Activated T-helper 9 cell treated with anti-CD3 and anti-CD28 coated beads, Interleukin-2, amount 50 U/mL, for 16 hours (primary cell): ENCODE measurements at regions not wholly inside any gene's neighbourhood (a gene's known extent, or its start where the extent isn't known, plus 50 kb on each side); places are given as distances from the start of the nearest gene placed in this dataset.
"Not testable (repeated sequence)": the region's sequence is repeated elsewhere in the genome, so short reads cannot be mapped to it uniquely, and the experiment has no call there.

Experiments
- DNase-seq: peaks from one replicate; pipeline ENCODE4 v3.0.0-alpha.2; 2020; ENCODE audit warnings: low read depth

DNA sequence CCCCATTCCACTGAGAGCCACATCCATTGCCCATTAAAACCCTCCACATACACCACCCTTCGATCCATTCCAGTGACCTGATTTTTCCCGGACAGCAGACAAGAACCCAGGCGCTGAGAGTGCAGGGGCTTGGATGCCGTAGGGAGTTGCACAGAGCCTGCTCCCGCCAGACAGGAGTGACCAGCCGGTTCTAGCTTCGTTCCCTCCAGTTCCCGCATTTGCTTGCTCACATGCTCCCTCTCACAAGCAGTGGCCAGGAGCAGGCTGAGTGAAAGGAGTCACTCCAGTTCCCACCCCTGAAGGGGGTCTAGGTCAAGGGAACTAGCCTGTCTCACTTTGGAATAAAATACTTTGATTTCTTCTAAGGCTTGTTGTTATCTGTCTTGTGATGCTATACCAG, 119.5 kb downstream of the SKIDA1 start:
- DNase-seq = no peak

DNA sequence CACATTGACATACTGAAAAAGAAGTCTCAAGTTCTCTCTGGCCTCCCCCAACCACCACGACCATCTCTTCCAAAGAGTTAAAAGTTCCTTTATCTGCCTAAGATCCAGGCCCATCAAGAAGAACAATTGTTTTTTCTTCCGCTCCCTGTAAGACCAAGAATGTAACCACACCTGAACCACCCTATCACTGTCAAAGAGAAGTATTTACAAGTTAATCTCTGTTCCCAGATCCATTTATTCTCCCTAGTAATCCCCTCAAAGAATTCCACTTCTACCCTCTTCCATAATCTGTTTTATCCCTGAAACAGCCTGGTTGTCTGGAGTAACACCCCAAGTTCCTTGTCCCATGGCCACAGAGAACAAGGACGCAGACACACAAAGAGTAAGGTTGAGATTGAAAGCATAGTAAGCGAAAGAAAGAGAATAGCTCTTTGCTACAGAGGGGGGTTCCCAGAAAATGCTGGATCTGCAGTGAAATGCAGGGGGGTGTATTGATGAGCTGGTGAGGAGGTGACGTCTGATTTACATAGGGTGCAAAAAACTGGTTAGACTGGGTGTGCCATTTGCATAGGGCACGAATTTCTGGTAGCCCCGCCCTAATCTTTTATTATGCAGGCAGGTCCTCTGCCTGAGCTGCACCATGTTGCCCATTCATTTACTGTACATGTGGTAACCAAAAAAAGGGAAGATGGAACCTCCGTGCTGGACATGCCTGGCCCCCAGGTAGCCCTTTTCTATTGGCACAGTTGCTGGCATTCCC, 122.0 kb downstream of the SKIDA1 start:
- DNase-seq = no peak

DNA sequence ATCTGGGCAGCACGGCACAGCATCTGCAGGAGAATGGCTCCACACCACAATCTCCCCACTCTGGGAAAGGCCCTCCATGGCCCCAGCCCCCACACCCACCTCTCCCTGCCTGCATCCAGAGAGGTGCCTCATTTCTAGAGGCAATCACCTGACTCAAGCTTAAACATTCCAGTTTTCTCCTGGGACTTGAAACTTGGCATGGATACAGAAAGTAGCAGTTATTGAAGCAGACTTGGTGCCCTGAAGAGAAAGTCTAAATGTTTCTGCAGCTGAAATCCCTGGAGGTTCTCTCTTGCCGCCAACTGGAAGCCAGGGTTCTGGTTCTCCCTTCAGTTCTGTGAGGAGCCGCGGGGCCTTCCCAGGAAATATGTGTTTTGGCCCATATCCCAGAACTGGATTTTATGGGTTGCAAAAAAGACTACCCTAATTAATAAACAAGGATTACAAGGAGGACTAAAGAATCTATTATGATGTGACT, 122.8 kb downstream of the SKIDA1 start:
- no peak for DNase-seq

DNA sequence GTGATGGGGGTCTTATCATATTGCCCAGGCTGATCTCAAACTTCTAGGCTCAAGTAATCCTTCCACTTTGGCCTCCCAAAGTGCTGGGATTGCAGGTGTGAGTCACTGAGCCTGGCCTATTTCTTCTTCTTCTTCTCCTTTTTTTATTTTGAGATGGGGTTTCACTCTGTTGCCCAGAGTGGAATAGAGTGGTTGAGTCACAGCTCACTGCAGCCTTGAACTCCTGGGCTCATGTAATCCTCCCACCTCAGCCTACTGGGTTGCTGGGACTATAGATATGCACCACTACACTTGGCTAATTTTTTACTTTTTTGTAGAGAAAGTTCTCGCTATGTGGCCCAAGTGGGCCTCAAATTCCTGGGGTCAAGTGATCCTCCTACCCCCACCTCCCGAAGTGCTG, 124.3 kb downstream of the SKIDA1 start:
- no peak for DNase-seq

DNA sequence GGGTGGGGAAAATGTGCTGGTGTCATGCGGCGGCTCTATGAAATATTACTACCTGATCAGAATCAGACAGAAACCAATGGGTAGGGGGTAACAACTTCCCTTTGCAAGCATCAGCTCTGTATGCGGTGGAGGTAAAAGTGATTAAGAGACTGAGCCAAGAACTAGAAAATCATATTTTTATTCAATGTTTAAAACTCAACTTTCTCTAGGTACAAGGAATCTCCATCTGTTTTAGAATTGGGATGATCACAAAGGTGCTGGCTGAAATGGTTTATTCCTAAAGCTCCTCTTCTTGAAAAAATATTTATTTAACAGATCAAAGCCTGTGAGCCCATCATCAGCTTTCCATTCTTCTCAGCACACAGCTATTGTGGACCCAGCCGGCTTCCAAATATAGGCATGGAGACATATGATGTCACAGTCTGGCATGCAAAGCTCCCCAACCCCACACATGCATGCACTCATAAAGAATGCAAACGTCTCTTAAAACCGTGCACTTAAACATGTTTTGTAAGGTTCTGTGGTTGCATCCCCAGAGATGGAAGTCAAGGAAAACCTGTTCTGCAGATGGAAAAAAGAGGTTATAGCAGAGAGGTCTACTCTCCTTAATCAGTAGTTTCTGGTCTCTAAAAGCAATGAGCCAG, 126.0 kb downstream of the SKIDA1 start:
- DNase-seq = no peak

DNA sequence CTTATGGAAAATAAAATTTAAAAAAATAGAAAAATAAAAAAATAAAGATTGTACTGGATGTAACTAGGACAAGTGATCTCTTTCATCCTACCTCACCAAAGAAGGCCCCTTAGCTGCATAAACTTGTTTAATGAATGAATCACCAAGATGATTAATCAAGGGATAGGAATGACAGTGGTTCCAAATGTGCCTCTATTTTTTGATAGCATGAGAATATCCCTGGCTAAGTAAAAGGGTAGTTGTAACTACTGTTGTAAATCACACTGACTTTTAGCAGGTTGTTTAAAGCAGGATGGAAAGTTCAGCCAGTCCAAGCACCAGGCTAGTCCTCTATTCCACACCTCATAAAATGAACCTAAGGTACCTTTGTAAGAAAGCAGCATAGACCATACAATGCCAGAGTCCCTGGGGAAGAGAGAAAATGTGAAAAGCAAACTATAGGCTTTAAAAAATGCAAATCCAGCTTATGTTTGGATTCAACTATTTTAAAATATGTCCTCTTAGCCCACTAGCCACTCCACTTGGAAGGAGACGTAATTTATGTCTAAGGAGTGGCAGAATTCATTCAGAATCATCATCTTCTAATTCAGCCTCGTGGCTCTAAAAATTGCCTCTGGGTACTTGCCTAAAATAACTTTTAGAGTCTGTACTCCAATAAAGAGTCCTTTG, 126.8 kb downstream of the SKIDA1 start:
- no peak for DNase-seq

DNA sequence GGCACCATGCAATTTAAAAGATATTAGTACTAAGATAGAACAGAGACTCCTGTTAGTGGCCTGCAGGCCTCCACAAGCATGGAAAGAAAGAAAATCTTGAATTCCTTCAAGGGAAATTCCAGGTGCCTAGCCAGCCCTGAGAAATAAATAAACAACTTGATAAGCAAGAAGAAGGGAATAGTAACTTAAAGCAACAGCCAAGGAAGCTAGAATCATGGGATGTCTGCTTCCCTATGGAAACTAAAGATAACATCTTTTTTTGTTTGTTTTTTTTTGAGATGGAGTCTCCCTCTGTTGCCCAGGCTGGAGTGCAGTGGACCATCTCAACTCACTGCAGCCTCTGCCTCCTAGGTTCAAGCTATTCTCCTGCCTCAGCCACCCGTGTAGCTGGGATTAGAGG, 128.6 kb downstream of the SKIDA1 start:
- DNase-seq = no peak

DNA sequence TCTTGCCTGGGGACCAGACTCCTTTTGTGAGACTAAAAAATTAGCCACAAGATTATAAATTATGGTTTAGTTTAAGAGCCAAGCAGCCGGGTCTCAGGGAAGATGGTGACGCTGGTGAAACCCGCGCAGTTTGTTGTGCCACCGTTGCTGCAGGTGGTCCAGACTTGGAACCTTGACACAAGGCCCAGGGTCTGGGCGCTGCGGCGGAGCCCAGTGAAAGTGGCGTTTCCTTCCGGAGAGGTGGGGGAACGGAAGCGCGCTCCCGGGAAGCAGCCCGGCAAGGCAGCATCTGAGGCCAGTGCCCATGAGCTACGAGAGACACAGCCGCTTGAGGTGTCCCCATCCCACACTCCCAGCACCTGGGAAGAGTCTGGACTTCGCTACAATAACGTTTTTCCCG, 131.6 kb downstream of the SKIDA1 start:
- no peak for DNase-seq

DNA sequence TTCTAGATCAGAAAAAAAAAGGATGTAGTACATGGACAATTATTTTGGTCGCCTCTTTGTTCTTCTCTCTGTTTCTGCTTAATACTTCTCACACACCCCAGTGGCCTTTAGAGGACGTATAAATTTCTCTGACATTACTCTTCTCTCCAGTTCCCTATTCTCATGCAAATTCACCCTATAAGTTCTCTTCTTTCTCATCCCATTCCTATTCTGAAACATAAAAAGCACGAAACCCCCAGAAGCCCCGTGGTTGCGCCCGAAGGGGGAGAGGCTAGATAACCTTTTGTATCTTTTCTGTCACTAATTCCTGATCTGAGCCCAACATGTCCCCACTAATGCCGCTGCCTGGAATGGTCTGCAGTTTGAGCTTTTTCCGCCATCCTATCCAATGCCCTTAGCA, 136.9 kb downstream of the SKIDA1 start:
- DNase-seq = no peak

DNA sequence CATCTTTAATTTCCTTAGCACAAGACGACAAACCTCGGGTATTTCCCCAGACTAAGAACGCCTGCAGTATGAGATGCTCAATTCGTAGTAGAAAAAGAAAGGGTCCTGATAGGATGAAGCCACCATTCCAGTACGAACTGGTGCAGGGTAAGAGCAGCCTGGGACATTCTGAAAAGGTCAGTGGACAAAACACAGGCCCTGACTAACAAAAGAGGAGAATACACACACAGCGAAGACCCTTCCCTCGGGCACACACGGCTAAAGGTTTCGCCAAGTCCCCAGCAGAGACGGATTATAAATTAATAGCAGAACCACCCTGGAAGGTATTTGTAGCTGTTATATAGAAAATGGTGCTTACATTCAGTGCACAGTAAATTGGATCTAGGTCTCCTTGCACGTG, 137.6 kb downstream of the SKIDA1 start:
- no peak for DNase-seq

DNA sequence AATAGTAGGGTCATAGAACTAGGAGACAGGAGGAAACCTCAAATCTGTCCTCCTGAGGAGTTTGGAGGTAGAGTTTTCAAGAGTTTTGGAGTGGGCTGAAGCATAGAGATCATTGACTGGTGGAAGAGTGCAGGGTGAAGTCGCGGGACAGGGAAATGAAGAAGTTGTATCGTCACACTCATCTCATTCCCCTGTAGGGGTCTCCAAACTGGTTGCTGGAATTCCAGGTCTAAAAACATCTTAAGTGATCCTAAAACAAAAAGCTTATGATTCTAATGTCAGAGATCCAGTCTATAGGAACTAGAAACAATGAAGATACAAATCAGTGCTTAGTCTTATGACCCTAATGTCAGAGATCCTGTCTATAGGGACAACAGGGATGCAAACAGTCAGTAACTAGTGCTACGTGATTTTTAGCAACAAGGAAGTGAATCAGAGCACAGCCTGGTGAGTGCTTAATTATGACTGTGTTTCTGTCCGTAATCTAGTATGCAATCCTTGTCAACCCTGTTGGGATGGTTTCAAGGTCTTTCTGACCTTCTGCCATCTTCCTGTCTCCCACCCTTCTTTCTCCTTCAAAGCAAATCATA, 139.4 kb downstream of the SKIDA1 start:
- DNase-seq = no peak

DNA sequence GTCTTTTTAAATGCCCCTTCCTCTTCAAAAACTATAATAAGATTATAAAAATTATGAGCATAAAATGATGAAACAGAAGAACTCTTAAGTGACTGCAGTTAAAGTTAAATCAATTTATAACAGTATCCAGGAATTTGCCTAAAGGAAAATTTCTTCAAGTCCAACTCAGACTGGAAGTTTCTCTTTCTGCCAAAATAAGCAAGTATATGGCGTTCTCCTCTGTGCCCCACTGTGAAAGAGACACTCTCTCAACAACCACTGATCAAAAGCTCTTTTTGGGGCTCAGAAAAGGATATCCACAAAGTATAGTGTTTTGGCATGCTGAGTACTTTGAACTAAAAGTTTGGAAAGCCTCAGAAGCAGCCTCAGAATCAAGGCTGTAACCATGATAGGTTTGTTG, 139.9 kb downstream of the SKIDA1 start:
- DNase-seq = no peak

DNA sequence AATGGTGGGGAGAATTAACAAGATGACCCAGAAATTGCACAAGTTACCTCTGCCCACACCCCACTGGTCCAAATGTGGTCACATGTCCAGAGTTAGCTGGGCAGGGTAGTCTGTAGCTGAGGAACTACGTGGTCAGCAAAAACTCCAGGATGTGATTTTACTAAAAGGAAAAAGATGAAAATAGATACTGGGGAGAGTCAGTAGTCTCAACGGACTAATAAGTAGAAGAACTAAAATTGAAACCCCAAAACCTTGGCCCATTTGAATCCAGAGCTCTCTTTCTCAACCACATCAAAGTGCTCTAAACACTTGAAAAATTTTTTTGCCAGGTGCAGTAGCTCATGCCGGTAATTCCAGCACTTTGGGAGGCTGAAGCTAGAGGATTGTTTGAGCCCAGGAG, 146.3 kb downstream of the SKIDA1 start:
- DNase-seq = no peak

DNA sequence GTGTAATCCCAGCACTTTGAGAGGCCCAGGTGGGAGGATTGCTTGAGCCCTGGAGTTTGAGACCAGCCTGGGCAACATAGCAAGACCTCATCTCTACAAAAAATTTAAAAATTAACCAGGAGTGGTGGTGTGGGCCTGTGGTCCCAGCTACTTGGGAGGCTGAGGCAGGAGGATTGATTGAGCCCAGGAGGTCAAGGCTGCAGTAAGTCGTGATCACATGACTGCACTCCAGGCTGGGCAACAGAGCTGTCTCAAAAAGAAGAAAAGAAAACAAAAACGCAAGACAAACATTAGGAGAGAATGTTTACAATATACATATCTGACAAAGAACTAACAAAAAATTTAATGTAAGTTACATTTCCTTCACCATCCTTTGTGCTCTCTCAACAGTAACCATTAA, 150.2 kb downstream of the SKIDA1 start:
- not testable (repeated sequence) for DNase-seq

DNA sequence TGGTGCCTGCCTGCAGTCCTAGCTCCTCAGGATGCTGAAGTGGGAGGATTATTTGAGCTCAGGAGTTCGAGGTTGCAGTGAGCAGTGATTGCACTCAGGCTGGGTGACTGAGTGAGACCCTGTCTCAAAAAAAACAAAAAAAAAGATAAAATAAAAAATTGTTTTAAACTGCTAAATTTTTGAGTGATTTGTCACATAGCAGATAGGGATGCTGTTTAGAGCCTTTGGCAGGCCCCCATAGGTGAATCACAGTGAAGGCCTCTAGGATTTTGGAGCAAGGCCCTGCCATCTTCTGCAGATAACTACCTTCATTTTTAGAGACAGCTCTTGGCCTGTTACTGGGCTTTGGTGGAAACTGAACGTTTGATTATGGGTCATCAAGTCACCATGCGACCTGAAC, 151.6 kb downstream of the SKIDA1 start:
- DNase-seq = not testable (repeated sequence)

DNA sequence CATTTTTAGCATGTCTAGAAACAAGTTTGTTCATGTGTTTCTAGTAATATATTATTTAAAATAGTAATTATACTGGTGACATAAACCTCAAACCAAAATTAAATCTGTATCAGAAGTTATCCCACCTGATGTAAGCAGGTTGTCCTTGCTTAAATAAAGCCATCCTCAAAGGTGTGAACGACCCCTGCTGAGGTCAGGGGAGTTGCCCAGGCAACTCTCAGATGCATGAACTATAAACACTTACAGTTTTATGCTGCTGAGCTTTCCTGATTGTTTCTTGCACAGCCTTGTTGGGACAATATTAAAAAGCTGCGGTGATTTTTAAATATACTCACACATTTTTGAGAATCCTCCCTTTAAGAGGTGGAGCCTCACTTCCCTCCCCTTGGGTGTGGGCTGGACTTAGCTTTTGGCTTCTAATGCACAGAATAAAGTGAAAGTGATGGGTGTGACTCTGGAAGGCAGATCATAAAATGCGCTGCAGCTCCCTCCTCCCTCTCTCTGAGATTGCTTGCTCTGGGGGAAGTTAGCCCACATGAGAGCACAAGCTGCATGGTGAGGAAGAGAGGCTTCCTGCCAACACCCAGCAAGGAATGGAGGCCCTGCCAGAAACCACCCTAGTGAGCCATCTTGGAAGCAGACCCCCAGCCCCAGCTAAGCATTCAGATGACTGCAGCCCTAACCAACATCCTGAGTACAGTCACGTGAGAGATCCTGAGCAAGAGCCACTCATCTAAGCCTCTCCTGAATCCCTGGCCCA, 152.7 kb downstream of the SKIDA1 start:
- no peak for DNase-seq

DNA sequence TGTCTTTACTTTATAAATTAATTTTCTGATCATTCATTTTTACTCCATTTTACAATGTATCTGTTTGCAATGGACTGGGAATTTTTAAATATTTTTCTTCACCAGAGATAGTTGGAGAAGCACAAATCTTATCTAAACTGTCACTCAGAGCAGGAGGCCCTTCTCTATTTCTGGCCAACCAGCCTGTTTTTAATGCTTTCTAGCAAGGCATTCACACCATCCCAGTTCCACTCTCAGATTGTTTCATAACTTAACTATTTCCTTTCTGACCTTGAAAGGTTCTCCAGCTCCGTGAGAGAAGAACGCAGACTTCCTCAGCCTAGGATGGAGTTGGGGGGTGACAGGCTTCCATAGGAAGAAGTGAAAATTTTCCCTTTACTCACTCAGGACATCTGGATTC, 155.8 kb downstream of the SKIDA1 start:
- no peak for DNase-seq

DNA sequence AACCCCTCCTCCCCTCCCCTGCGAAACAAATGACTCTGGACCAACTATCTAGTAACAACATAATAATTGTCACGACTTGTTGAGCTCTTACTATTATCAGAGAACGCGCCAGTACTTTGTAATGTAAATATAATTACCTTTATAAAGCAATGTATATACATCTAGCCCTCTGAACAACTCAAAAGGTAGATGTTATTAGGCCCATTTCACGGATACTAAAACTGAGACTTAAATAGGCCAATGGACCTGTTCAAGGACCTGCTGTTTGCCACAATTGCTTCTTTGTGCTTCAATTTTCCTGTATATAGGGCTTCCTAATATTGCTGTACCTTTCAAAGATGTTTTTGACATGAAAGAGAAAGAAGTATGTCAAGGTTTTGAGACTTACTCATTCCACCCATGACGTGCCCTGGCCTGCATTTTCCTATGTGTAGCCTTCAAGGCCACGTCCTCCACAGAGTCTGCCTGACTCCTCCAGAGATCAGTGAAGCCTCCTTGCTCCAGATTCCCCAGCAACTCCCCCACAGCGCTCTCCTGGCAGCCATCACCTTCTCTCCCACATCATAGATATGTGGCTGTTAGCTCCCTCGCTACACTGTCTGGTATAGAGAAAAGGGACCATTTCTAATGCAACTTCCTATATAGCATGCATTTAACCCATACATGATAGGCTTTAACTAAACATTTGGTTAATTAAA, 156.6 kb downstream of the SKIDA1 start:
- DNase-seq = no peak

DNA sequence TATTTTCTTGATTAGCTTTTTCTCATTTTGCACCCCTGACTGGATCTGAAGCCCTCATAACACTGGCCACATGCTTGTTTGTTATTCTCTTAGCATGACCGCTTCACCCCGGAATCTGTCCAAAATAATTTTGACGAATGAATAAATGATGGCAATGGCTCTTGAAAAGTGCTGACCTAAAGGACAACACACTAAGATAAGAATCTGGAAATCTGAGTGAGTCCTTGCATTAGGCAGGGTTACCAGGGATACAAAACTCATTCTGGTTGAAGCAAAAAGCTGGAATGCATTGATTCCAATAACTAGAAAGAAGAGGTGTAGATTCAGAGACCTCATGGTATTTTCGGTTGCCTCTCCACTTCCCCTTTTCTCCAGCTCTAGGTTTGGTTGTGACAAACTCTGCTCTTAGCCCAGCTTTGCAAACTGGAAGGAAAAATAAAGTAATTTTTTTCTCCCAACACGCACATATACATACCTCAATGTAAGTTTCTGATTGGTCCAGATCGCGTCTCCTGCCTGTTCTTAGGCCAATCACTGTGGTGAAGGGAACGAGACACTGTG, 157.4 kb downstream of the SKIDA1 start:
- no peak for DNase-seq

DNA sequence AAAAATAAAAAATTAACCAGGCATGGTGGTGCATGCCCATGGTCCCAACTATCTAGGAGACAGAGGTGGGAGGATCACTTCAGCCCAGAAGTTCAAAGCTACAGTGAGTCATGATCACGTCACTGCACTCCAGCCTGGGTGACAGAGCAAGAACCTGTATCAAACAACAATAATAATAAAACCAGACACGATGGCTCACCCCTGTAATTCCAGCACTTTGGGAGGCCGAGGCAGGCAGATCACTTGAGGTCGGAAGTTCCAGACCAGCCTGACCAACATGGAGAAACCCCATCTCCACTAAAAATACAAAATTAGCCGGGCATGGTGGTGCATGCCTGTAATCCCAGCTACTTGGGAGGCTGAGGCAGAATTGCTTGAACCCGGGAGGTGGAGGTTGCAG, 159.4 kb downstream of the SKIDA1 start:
- DNase-seq = not testable (repeated sequence)
